ENCODE measurements at regions not wholly inside any gene's neighbourhood (a gene's known extent, or its start where the extent isn't known, plus 50 kb on each side); places are given as distances from the start of the nearest gene placed in this dataset.
A peak's percentile ranks its signal among the peaks of the same experiment; 100 is the strongest.

DNA sequence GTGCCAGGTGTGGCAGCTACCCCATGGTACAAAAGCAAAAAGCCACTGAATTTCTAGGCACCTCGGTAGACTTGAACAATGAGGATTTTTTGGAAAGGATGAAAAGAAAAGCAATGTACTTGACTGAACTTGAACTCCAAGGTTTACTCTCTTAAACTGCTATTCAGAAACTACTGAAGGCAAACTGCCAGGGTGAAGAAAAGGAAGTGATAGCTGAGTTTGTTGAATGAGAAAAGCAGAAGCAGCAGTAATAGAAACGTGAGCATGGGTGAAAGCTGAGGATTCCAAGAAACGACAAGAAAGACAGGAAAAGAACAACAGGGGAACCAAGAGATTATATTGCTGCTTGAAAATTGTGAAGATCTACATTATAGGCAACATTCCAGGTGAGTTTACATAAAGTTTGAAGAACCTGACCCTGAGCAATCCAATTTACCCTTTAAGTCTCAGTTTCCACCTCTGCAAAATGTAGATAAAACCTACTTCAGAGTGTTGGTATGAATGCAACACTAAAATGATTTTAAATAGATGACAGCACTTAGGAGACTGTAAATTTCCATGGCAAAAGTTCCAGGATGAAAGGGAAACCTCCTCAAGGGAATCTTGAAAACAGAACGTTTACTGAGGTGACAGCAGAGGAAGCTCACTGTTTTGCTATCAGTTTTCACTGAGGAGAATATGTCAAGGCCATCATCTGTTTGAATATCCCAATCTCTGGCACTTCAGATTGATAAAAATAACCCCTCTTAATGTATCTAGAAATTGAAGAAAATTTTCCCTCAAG lies 245.8 kb downstream of the SPATA31D1 start:
- DNase-seq = no peak

DNA sequence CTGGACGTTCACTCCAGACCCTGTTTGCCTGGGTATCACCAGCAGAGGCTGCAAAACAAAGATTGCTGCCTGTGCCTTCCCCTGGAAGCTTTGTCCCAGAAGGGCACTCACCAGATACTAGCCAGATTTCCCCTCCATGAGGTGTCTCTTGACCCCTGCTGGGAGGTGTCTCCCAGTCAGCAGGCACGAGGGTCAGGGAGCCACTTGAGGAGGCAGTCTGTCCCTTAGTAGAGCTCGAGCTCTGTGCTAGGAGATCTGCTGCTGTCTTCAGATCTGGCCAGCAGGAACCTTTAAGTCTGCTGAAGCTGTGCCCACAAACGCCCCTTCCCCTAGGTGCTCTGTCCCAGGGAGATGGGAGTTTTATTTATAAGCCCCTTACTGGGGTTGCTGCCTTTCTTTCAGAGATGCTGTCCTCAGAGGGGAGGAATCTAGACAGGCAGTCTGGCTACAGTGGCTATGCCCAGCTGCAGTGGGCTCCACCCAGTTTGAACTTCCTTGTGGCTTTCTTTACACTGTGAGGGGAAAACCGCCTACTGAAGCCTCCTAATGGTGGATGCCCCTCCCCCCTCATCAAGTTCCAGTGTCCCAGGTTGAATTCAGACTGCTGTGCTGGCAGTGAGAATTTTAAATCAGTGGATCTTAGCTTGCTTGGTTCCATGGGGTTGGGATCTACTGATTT lies 253.9 kb downstream of the SPATA31D1 start:
- DNase-seq = no peak

- DNase-seq = peak; percentile 22
Measured at GRCh38 chr9:82247318-82247717, 258.7 kb downstream of the SPATA31D1 start.

DNA sequence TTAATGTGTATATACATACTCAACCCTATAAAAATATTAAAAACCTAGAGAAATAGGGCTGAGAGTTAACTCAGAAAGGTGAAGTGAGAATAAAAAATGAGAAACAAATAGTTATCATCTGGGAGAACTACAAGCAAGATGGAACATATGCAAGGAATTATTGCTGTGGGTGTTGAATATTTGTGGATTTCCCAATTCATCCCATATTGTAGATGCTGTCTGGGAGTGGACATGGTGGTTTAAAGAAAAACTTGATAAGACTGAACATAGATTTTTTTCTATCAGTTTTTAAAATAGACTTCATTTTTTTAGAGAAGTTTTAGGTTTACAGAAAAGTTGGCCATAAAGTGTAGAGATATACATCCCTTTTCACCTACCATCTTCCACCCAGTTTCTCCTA lies 263.5 kb downstream of the SPATA31D1 start:
- DNase-seq = peak; percentile 27

- DNase-seq = peak; percentile 80
Measured at GRCh38 chr9:82254646-82255367, 266.2 kb downstream of the SPATA31D1 start.

DNA sequence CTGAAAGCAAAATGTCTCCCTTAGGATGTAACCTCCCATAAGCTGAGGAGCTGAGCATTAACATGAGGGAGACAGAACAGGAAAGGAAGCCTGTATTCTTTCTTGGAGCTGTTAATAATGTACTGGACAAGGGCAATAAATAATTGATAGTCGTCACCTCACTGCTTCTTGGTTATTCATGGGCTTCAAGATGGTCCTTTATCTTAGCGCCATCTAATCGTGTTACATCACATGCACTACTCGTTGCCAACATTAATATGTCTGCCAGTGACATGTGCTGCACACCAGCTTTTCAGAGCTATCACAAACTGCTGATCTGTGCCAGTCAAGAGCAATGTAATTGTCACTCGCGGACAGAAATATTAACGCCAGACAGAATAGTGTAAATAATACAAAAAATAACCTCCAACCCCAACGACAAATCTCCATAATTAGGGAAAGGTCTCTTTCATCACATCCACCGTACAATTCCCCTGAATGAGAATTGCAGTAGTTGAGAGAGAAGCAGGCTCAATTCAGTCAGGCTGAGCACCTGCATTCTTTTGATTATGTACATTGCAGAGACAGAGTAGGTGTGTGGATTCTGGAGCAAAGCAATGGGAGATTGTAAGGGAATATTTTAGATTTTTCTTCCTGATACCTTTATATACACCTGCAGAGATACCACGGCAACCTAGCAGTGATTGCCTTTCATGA lies 267.1 kb downstream of the SPATA31D1 start:
- DNase-seq = peak; percentile 45

GRCh38 chr9:82260691-82261090 lies 272.1 kb downstream of the SPATA31D1 start:
- no peak for DNase-seq

DNA sequence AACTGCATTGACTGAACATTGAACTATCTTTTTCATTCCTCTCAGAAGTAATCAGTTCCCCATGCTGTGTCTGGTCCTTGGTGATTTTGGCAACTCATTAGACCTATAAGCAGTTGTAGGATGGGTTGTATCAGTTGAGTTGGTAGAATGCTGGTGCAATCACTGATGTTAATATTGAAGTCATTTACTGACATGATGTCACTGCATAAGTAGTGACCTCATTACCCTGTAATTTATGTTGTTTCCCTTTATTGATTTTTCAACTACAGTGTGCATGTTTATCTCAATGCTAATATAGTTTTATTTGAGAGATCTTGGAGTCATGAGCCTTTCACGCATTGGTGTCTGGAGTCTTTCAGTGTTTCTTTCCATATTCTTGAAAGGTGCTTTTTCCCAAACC lies 275.0 kb downstream of the SPATA31D1 start:
- no peak for DNase-seq

DNA sequence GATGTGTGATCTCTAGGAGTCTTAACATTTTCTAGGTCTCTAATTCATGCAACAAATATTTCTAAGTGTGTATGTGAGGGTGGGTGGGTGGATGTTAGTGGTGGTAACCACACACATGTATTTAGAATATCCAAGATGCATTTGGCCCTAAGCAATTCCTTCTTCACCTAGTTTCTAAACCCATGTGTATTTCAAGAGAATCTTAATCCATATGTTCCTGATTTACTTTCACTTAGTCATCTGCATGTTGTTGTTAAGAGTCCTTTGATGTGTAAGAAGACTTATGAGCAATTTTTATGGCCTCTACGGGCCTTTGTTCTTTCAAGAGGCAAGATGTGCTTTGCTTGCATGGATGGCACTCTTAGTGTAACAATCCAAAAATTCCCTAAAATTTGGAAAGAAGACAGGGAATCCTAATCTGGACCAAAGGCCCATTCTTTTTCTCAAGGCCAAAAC lies 282.6 kb downstream of the SPATA31D1 start:
- peak; percentile 96 for DNase-seq

GRCh38 chr9:82273121-82273520 lies 284.5 kb downstream of the SPATA31D1 start:
- peak; percentile 42 for DNase-seq

DNA sequence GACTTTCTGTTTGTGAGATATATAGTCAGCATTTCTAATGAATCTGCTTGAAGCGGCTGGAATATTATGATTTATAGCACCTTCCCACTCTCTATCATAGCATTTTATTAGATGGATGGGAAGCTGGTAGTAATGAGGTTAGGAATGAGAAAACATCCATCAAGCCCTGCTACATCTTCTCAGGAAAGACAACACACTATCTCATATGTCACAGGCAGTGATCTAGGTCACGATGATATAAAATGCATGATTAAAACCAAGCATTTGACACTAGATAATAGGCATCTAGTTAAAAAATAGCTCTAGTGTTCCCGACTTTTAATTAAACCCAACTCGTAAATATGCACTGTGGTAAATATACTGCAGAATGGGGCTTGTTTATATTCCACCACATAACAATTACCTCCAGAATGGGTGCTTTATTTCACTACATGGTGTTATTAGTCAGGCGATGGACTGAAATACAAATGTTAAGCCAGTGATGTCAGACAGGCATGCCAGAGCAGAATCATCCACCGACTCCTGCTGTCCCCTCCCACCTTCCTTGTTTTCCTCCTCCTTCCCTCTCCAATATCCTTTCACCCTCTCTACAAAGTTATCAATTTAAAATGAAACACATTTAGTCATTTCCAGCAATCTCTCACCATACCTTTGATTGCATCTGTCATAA lies 286.8 kb downstream of the SPATA31D1 start:
- DNase-seq = peak; percentile 40

DNA sequence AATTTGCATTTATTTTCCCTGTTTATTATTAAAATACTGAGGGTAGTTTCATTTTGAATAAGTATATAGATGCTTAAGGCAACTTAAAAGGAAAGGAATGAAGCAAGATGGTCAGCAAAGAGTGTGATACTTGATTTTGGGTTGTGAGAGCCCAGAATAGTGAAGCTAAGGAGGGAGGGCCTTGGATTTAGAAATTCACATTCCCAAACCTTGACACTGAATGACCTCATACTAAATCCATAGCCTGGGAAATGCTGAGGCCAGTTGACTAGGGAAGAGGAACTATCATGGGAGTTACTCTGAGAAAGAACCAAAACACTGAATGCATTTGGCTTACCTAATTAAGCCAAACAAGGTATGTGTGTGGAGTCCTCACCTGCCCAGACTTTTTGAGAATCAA lies 292.5 kb downstream of the SPATA31D1 start:
- no peak for DNase-seq

DNA sequence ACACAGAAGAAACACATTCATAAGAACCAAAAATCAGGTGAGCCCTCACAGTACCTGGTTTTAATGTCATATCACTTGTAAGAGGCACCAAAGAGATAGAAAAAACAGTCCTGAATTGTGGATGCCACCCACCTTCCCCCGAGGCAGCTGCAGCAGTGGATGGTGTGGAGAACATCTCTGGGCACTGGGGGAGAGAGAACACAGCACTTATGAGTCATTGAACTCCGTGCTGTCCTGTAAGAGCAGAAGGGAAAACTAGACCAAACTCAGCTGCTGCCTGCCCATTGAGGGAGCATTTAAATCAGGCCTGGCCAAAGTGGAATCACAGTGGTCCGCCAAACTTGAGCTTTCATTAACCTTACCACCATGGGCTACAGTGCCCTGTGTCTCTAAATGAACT lies 296.2 kb downstream of the SPATA31D1 start:
- no peak for DNase-seq

GRCh38 chr9:82295181-82295580 lies 306.6 kb downstream of the SPATA31D1 start:
- no peak for DNase-seq

GRCh38 chr9:82299870-82300269 lies 311.3 kb downstream of the SPATA31D1 start:
- DNase-seq = no peak

GRCh38 chr9:82302968-82303655 lies 314.5 kb downstream of the SPATA31D1 start:
- DNase-seq = no peak

- DNase-seq = no peak
Measured at GRCh38 chr9:82308836-82309235, 320.3 kb downstream of the SPATA31D1 start.

DNA sequence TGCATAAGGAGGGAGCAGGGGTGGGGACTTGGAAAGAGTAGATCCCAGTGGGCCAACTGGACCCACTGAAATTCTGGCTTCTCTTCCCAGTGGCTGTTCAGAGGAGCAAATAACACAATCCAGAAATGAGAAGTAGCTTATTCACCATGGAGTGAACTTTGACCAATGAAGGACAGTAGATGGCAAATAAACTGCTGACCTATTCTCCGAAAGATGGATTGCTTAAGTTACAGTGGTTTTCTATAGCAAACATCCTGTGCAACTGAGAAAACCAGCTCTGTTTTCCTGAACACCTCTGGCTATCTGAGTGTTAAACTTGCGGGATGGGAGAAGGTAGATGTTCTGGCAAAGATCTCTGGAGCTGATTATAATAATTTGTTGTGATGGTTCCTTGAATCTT lies 325.1 kb downstream of the SPATA31D1 start:
- no peak for DNase-seq

DNA sequence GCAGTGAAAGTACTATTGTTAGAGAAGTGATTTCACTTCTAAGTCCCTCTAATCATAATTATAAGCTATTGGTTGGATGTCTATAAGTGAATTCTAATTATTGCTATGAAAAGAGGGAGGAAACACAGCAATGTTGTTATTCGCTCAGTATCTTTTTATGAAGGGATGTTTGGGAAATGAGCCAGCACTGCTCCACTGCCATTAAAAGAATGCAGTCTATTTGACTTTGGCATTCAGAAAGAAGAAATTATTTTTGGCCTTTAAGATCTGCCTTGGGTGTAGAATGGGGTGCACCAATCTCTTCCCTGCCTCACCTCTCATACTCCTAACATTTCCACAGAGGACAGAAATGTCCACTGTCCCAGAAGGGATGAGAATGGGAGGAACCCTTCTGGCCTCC lies 332.0 kb downstream of the SPATA31D1 start:
- peak; percentile 28 for DNase-seq

GRCh38 chr9:82325907-82326306 lies 337.3 kb downstream of the SPATA31D1 start:
- DNase-seq = no peak

DNA sequence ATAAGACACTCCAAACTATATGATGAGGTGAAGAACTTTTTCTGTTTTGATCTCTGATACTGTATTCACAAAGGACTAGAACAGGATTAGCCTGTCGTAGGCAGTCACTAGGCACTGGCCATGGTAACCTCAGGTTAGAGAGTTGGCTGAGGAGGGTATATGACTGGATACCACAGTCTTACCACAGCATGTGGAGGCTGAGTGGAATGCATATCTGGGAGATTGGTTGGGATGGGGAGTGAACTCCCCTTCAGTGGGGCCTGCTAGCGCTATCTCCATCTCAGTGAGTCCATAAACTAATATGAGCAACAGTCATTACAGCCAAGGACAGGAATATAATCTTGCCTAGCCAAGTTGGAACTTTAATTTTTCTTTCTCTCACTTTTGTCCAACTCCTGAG lies 339.1 kb downstream of the SPATA31D1 start:
- no peak for DNase-seq

DNA sequence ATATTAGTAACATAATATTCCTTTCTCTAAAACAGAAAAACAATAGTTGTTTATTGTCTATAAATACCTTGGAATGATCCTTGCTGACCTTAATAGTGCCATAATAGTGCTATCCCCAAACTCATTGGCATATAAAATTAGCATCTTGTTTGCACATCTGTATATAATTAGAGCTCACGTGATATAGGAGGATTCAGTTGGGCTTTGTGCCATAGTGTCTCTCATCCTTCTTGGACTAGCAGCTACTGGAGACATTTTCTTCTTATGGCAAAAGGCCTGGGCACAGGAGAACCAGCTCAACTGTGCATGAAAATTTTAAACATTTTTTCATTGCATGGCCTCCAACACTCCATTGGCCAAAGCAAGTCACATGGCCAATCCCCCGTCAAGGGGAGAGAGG lies 342.5 kb downstream of the SPATA31D1 start:
- peak; percentile 41 for DNase-seq

Data from fibroblast of skin of right biceps (primary cell).